Progenitor cell of endocrine pancreas (in vitro differentiated cells): ENCODE measurements at regions not wholly inside any gene's neighbourhood (a gene's known extent, or its start where the extent isn't known, plus 50 kb on each side); places are given as distances from the start of the nearest gene placed in this dataset.

ENCODE experiments used
- DNase-seq: peaks from one replicate; pipeline ENCODE4 v3.0.0; 2021; ENCODE audit warnings: low spot score; ENCODE audit not compliant: unreplicated experiment
- H3K27ac Mint-ChIP-seq: 2 replicates; pipeline ENCODE4 v1.8.0; 2021; ENCODE audit warnings: mild to moderate bottlenecking, moderate library complexity, mixed read lengths
- H3K27me3 Mint-ChIP-seq: 2 replicates; pipeline ENCODE4 v1.8.0; 2021; ENCODE audit warnings: mixed read lengths
- H3K36me3 Mint-ChIP-seq: 2 replicates; pipeline ENCODE4 v1.8.0; 2022; ENCODE audit warnings: mixed read lengths; ENCODE audit not compliant: insufficient read depth
- H3K4me1 Mint-ChIP-seq: 2 replicates; pipeline ENCODE4 v1.8.0; 2021; ENCODE audit warnings: low read depth, mixed read lengths
- H3K4me3 Mint-ChIP-seq: 2 replicates; pipeline ENCODE4 v1.8.0; 2021; ENCODE audit warnings: low read depth, mild to moderate bottlenecking, moderate library complexity, mixed read lengths
- H3K9me3 Mint-ChIP-seq: 2 replicates; pipeline ENCODE4 v1.8.0; 2021; ENCODE audit warnings: low read depth, mixed read lengths
- CTCF ChIP-seq: fragments of 200-600 bp; sonication (generic); IDR thresholded peaks from one replicate; pipeline ENCODE4 v1.5.0; 2021; ENCODE audit warnings: antibody characterized with exemption, mild to moderate bottlenecking; ENCODE audit not compliant: unreplicated experiment

GRCh38 chr19:27922970-27923369 is 1290.0 kb downstream of the UQCRFS1 start:
- Mint-ChIP-seq H3K9me3 (peaks cover 56% of the 10 kb centered on the region), H3K27ac (no peak overlapping the region), H3K27me3 (no peaks in the 10 kb centered on the region), H3K36me3 (peaks cover 6% of the 10 kb centered on the region), H3K4me1 (no peaks in the 10 kb centered on the region), H3K4me3 (no peak overlapping the region)
- TF ChIP-seq CTCF: no peak
- DNase-seq: no peak

DNA sequence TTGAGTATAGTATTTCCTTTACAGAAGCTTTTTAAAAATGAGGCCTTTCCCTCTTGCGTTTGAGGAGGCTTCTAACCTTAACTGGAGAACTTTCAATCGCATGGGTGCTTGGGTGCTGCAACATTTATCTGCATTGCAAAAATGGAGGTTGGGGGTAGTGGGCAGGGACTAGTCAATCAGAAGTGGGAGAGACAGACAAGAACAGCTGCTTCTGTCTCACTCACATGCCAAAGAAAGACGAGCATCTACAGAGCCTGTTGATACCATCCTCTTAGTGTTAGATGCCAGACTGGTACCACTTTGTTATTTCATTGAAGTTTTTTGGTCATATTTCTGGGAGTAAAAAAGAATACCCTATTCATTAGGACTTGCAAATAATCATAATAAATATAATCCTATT is 1292.2 kb downstream of the UQCRFS1 start:
- Mint-ChIP-seq H3K27ac (no peak overlapping the region), H3K27me3 (no peaks in the 10 kb centered on the region), H3K9me3 (peaks cover 53% of the 10 kb centered on the region), H3K4me1 (no peaks in the 10 kb centered on the region), H3K4me3 (no peak overlapping the region), H3K36me3 (peaks cover 6% of the 10 kb centered on the region)
- no peak for DNase-seq
- no peak for TF ChIP-seq CTCF

- H3K36me3 Mint-ChIP-seq: peaks cover 1% of the 10 kb centered on the region
Observed at GRCh38 chr19:27918818-27919217, 1294.1 kb downstream of the UQCRFS1 start.

GRCh38 chr19:27911122-27911898 is 1301.6 kb downstream of the UQCRFS1 start:
- no peaks in the 10 kb centered on the region for H3K4me1 Mint-ChIP-seq
- H3K27me3 Mint-ChIP-seq: no peaks in the 10 kb centered on the region
- peaks cover 37% of the 10 kb centered on the region for H3K9me3 Mint-ChIP-seq
- no peak overlapping the region for H3K27ac Mint-ChIP-seq
- peaks cover 3% of the 10 kb centered on the region for H3K36me3 Mint-ChIP-seq
- no peak for TF ChIP-seq CTCF
- H3K4me3 Mint-ChIP-seq: no peak overlapping the region
- DNase-seq: no peak

More at GRCh38 chr19:27918818-27919217, 1294.1 kb downstream of the UQCRFS1 start:
- TF ChIP-seq CTCF: no peak
- Mint-ChIP-seq H3K9me3 (peaks cover 46% of the 10 kb centered on the region), H3K4me1 (no peaks in the 10 kb centered on the region), H3K27ac (no peak overlapping the region), H3K27me3 (no peaks in the 10 kb centered on the region), H3K4me3 (no peak overlapping the region)
- no peak for DNase-seq

DNA sequence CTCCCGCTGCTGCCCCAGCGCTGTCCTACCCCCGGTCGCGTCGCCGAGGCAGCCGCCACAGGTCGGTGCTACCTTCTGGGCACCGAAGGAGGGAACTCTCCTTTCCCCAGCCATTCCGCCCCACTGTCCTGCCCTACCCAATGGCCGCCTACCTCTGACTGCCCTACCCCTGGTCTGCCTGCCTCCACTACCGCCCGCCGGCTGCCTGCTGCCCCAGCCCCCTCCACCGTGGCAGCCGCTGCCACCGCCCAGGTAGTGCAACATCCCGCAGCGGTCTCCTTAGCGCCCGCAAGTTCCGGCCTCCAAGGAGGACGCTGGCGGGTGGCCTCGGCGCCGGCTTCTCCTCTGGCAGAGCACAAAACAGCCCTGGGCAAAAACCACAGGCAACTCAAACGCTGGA is 1303.1 kb downstream of the UQCRFS1 start:
- Mint-ChIP-seq H3K36me3 (peaks cover 3% of the 10 kb centered on the region), H3K9me3 (peaks cover 39% of the 10 kb centered on the region), H3K27me3 (no peaks in the 10 kb centered on the region), H3K4me3 (no peak overlapping the region), H3K4me1 (no peaks in the 10 kb centered on the region), H3K27ac (no peak overlapping the region)
- no peak for DNase-seq
- TF ChIP-seq CTCF: no peak
